GM18511 (cell line): ENCODE measurements at regions not wholly inside any gene's neighbourhood (a gene's known extent, or its start where the extent isn't known, plus 50 kb on each side); places are given as distances from the start of the nearest gene placed in this dataset.

Experiments
- ATAC-seq: cut with Tn5 transposase; IDR thresholded peaks from one replicate; pipeline ENCODE4 v1.9.1; 2021; ENCODE audit warnings: mild to moderate bottlenecking, moderate library complexity; ENCODE audit not compliant: unreplicated experiment

GRCh38 chr10:83633547-83633946, 505.8 kb upstream of the GHITM start:
- ATAC-seq, result no peak

GRCh38 chr10:83636826-83637225, 502.5 kb upstream of the GHITM start:
- no peak for ATAC-seq

- ATAC-seq, result no peak
Measured at GRCh38 chr10:83647526-83647925, 491.8 kb upstream of the GHITM start.

GRCh38 chr10:83648201-83648600, 491.1 kb upstream of the GHITM start:
- no peak for ATAC-seq

- no peak for ATAC-seq
Measured at GRCh38 chr10:83649471-83649870, 489.8 kb upstream of the GHITM start.

- no peak for ATAC-seq
Measured at GRCh38 chr10:83654689-83655088, 484.6 kb upstream of the GHITM start.

- no peak for ATAC-seq
Measured at GRCh38 chr10:83656924-83657323, 482.4 kb upstream of the GHITM start.

GRCh38 chr10:83657487-83657886, 481.8 kb upstream of the GHITM start:
- no peak for ATAC-seq

GRCh38 chr10:83663918-83664317, 475.4 kb upstream of the GHITM start:
- ATAC-seq, result no peak

GRCh38 chr10:83666762-83667161, 472.5 kb upstream of the GHITM start:
- no peak for ATAC-seq

- no peak for ATAC-seq
Measured at GRCh38 chr10:83667594-83667993, 471.7 kb upstream of the GHITM start.

GRCh38 chr10:83673316-83673715, 466.0 kb upstream of the GHITM start:
- ATAC-seq, result no peak

- ATAC-seq, result peak; percentile 26
Measured at GRCh38 chr10:83677795-83678194, 461.5 kb upstream of the GHITM start.

GRCh38 chr10:83678850-83679249, 460.5 kb upstream of the GHITM start:
- ATAC-seq, result no peak

GRCh38 chr10:83680470-83680891, 458.8 kb upstream of the GHITM start:
- peak; percentile 97 for ATAC-seq

- ATAC-seq, result no peak
Measured at GRCh38 chr10:83682414-83682813, 456.9 kb upstream of the GHITM start.

- ATAC-seq, result no peak
Measured at GRCh38 chr10:83685458-83685857, 453.9 kb upstream of the GHITM start.

GRCh38 chr10:83691791-83692596, 447.3 kb upstream of the GHITM start:
- no peak for ATAC-seq

GRCh38 chr10:83698899-83699298, 440.4 kb upstream of the GHITM start:
- ATAC-seq, result no peak

GRCh38 chr10:83701799-83702198, 437.5 kb upstream of the GHITM start:
- no peak for ATAC-seq

GRCh38 chr10:83702731-83703130, 436.6 kb upstream of the GHITM start:
- no peak for ATAC-seq

- ATAC-seq, result no peak
Measured at GRCh38 chr10:83706120-83706519, 433.2 kb upstream of the GHITM start.
